Upper lobe of right lung (tissue), 1 donor: ENCODE measurements at regions not wholly inside any gene's neighbourhood (a gene's known extent, or its start where the extent isn't known, plus 50 kb on each side); places are given as distances from the start of the nearest gene placed in this dataset.

ENCODE experiments used
- ATAC-seq: fragments of 200-7000 bp; cut with Tn5 transposase; one replicate; pipeline ENCODE4 v1.9.1; 2020; ENCODE audit warnings: mild to moderate bottlenecking, moderate library complexity
- DNase-seq: peaks from one replicate; pipeline ENCODE4 v3.0.0-alpha.2; 2020
- H3K27ac ChIP-seq: fragments of 200-600 bp; one replicate; pipeline ENCODE4 v1.8.0; 2022
- H3K27me3 ChIP-seq: fragments of 200-600 bp; one replicate; pipeline ENCODE4 v1.8.0; 2022; ENCODE audit warnings: mild to moderate bottlenecking
- H3K36me3 ChIP-seq: fragments of 200-600 bp; one replicate; pipeline ENCODE4 v1.8.0; 2022
- H3K4me1 ChIP-seq: fragments of 200-600 bp; one replicate; pipeline ENCODE4 v1.8.0; 2022
- H3K4me3 ChIP-seq: fragments of 200-600 bp; one replicate; pipeline ENCODE4 v1.8.0; 2022; ENCODE audit warnings: mild to moderate bottlenecking
- H3K9me3 ChIP-seq: fragments of 200-600 bp; one replicate; pipeline ENCODE4 v1.8.0; 2022
- intact Hi-C: fragments of 100-400 bp; cut with DNase I; formaldehyde crosslinking; loops from one replicate; pipeline ENCODE4 v1.11.0; 2022
- TF ChIP-seq, protein P1 (sequence below): fragments of 200-600 bp; IDR thresholded peaks from one replicate; pipeline ENCODE4 v1.8.0; 2022; ENCODE audit warnings: antibody characterized with exemption
- donor health status: DM: no; HTN: yes; CAD: no; lungs with severe emphysema.

GRCh38 chr3:175885231-175885766, 1026.2 kb downstream of the NAALADL2 start:
- H3K9me3 ChIP-seq: no peaks in the 10 kb centered on the region
- intact Hi-C loops: no loop called here

GRCh38 chr3:175879417-175879816, 1020.3 kb downstream of the NAALADL2 start:
- TF ChIP-seq, protein P1, sequence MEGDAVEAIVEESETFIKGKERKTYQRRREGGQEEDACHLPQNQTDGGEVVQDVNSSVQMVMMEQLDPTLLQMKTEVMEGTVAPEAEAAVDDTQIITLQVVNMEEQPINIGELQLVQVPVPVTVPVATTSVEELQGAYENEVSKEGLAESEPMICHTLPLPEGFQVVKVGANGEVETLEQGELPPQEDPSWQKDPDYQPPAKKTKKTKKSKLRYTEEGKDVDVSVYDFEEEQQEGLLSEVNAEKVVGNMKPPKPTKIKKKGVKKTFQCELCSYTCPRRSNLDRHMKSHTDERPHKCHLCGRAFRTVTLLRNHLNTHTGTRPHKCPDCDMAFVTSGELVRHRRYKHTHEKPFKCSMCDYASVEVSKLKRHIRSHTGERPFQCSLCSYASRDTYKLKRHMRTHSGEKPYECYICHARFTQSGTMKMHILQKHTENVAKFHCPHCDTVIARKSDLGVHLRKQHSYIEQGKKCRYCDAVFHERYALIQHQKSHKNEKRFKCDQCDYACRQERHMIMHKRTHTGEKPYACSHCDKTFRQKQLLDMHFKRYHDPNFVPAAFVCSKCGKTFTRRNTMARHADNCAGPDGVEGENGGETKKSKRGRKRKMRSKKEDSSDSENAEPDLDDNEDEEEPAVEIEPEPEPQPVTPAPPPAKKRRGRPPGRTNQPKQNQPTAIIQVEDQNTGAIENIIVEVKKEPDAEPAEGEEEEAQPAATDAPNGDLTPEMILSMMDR: no peak
- Histone ChIP-seq H3K4me1 (no peaks in the 10 kb centered on the region), H3K27me3 (no peaks in the 10 kb centered on the region), H3K36me3 (no peaks in the 10 kb centered on the region), H3K9me3 (no peaks in the 10 kb centered on the region), H3K4me3 (no peak overlapping the region), H3K27ac (no peak overlapping the region)
- no peak for ATAC-seq
- intact Hi-C loops: no loop called here
- no peak for DNase-seq

More at GRCh38 chr3:175885231-175885766, 1026.2 kb downstream of the NAALADL2 start:
- Histone ChIP-seq H3K27me3 (no peaks in the 10 kb centered on the region), H3K27ac (no peak overlapping the region), H3K36me3 (no peaks in the 10 kb centered on the region), H3K4me3 (no peak overlapping the region), H3K4me1 (no peaks in the 10 kb centered on the region)
- TF ChIP-seq, protein P1: no peak
- ATAC-seq (no peak), DNase-seq (no peak)

DNA sequence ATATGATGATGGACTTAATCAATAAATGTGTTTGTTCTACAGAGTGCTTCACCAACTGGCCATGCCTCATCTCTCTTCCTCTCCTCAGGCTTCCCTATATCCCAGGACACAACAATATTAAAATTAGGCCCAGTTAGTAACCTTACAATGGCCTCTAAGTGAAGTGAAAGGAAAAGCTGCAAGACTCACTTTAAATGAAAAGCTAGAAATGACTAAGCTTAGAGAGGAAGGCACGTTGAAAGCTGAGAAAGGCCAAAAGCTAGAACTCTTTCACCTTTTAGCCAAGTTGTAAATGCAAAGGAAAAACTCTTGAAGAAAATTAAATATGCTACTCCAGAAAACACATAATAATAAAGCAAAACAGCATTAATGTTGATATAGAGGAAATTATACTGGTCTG, 1010.3 kb downstream of the NAALADL2 start:
- TF ChIP-seq, protein P1: no peak
- H3K36me3 ChIP-seq: no peaks in the 10 kb centered on the region
- H3K4me3 ChIP-seq: no peak overlapping the region
- intact Hi-C loops: no loop called here
- H3K4me1 ChIP-seq: no peaks in the 10 kb centered on the region
- DNase-seq: no peak
- ATAC-seq: no peak
- no peaks in the 10 kb centered on the region for H3K27me3 ChIP-seq
- H3K27ac ChIP-seq: no peak overlapping the region
- no peaks in the 10 kb centered on the region for H3K9me3 ChIP-seq

GRCh38 chr3:175868626-175869025, 1009.5 kb downstream of the NAALADL2 start:
- intact Hi-C loops: no loop called here
- no peaks in the 10 kb centered on the region for H3K4me1 ChIP-seq
- no peak overlapping the region for H3K27ac ChIP-seq
- H3K9me3 ChIP-seq: no peaks in the 10 kb centered on the region
- no peaks in the 10 kb centered on the region for H3K36me3 ChIP-seq
- TF ChIP-seq, protein P1: no peak
- no peak for DNase-seq
- no peak overlapping the region for H3K4me3 ChIP-seq
- no peaks in the 10 kb centered on the region for H3K27me3 ChIP-seq
- ATAC-seq: no peak

DNA sequence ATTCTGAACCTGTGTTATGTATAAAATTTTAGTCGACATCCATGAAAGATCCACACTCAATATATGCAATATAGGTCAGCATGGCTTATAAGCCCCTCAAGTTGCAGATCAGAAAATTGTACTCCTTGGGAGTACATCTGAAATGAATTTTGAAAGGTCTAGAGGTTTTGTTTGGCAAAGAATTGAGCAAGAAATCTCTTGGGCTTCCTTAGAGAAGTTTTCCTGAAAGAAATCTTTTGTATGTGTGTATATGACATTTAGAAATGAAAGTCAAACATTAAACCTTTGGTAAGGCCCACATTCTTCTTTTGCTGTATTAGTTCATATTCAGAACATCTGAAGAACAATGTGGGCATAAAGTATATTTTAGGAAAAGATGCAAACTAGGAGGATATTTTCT, 1006.6 kb downstream of the NAALADL2 start:
- no peak overlapping the region for H3K27ac ChIP-seq
- no peak overlapping the region for H3K4me3 ChIP-seq
- TF ChIP-seq, protein P1: no peak
- H3K9me3 ChIP-seq: no peaks in the 10 kb centered on the region
- DNase-seq (no peak), ATAC-seq (no peak)
- no peaks in the 10 kb centered on the region for H3K4me1 ChIP-seq
- no peaks in the 10 kb centered on the region for H3K27me3 ChIP-seq
- intact Hi-C loops: no loop called here
- H3K36me3 ChIP-seq: no peaks in the 10 kb centered on the region

DNA sequence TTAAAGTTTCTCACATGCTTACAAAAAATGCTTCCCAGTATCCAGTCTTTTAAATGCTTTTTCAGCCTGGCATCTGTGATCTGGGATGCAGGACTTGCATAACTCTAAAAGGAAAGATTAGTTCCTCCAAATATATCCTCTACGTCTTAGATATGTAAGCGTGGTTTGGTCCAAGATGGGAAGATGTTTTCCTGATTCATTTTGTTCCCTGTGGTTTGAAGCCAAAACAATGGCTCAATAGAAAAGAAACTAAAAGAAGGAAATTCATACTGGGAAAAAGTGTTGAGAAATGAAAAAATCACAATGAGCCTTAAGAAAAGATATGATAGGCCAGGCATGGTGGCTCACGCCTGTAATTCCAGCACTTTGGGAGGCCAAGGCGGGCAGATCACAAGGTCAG, 1002.8 kb downstream of the NAALADL2 start:
- Histone ChIP-seq H3K36me3 (no peaks in the 10 kb centered on the region), H3K9me3 (no peaks in the 10 kb centered on the region), H3K4me3 (no peak overlapping the region), H3K27me3 (no peaks in the 10 kb centered on the region), H3K27ac (no peak overlapping the region), H3K4me1 (no peaks in the 10 kb centered on the region)
- no peak for ATAC-seq
- TF ChIP-seq, protein P1: no peak
- intact Hi-C loops: no loop called here
- DNase-seq: no peak
